Hepatocyte (in vitro differentiated cells): ENCODE measurements at regions not wholly inside any gene's neighbourhood (a gene's known extent, or its start where the extent isn't known, plus 50 kb on each side); places are given as distances from the start of the nearest gene placed in this dataset.

Experiments
- DNase-seq: peaks from one replicate; pipeline ENCODE4 v3.0.0-alpha.2; 2016; ENCODE audit warnings: low spot score
- H2AFZ ChIP-seq: fragments of 200-600 bp; sonication (generic); 2 replicates; pipeline ENCODE4 v1.6.0; 2016; ENCODE audit warnings: antibody characterized with exemption, mild to moderate bottlenecking
- H3K27ac ChIP-seq: fragments of 200-600 bp; sonication (generic); 2 replicates; pipeline ENCODE4 v1.5.1; 2016; ENCODE audit warnings: mild to moderate bottlenecking
- H3K27me3 ChIP-seq: fragments of 200-600 bp; sonication (generic); 2 replicates; pipeline ENCODE4 v1.6.1; 2016
- H3K36me3 ChIP-seq: fragments of 200-600 bp; sonication (generic); replicated peaks from 2 replicates; pipeline ENCODE4 v1.5.1; 2016; ENCODE audit warnings: low read depth; ENCODE audit not compliant: insufficient read depth
- H3K4me1 ChIP-seq: fragments of 200-600 bp; sonication (generic); 2 replicates; pipeline ENCODE4 v1.5.1; 2016; ENCODE audit warnings: mild to moderate bottlenecking, moderate library complexity; ENCODE audit not compliant: insufficient read depth
- H3K4me2 ChIP-seq: fragments of 200-600 bp; sonication (generic); 2 replicates; pipeline ENCODE4 v1.6.0; 2016
- H3K4me3 ChIP-seq: fragments of 200-600 bp; sonication (generic); 2 replicates; pipeline ENCODE4 v1.5.1; 2016; ENCODE audit warnings: mild to moderate bottlenecking
- H3K79me2 ChIP-seq: fragments of 200-600 bp; sonication (generic); 2 replicates; pipeline ENCODE4 v1.6.0; 2017; ENCODE audit warnings: mild to moderate bottlenecking
- H3K9me2 ChIP-seq: fragments of 200-600 bp; sonication (generic); replicated peaks from 2 replicates; pipeline ENCODE4 v1.6.0; 2017; ENCODE audit warnings: mild to moderate bottlenecking; ENCODE audit not compliant: insufficient read depth
- H3K9me3 ChIP-seq: fragments of 200-600 bp; sonication (generic); 2 replicates; pipeline ENCODE4 v1.5.1; 2016; ENCODE audit warnings: low read depth, mild to moderate bottlenecking
- H4K20me1 ChIP-seq: fragments of 200-600 bp; sonication (generic); 2 replicates; pipeline ENCODE4 v1.6.0; 2016; ENCODE audit warnings: mild to moderate bottlenecking; ENCODE audit not compliant: insufficient read depth, poor library complexity, severe bottlenecking
- EZH2 ChIP-seq: fragments of 200-600 bp; sonication (generic); IDR thresholded peaks from 2 replicates; pipeline ENCODE4 v1.6.1; 2016; ENCODE audit warnings: antibody characterized with exemption, mild to moderate bottlenecking, borderline replicate concordance
- EZH2phosphoT487 ChIP-seq: fragments of 200-600 bp; sonication (generic); IDR thresholded peaks from one replicate; pipeline ENCODE4 v1.6.1; 2018; ENCODE audit warnings: antibody characterized with exemption, mild to moderate bottlenecking, low read depth, moderate library complexity; ENCODE audit not compliant: unreplicated experiment, severe bottlenecking
- WGBS: methylation state at CpG from one replicate; pipeline ENCODE4 v1.1.6; 2016; ENCODE audit warnings: low lambda C conversion rate; ENCODE audit errors: missing lambda C conversion rate; 5-methylcytosine and 5-hydroxymethylcytosine counted together
- TF ChIP-seq, protein P1 (sequence below): fragments of 200-600 bp; sonication (generic); IDR thresholded peaks from 2 replicates; pipeline ENCODE4 v1.5.1; 2016; ENCODE audit warnings: antibody characterized with exemption, mild to moderate bottlenecking; ENCODE audit not compliant: poor library complexity

DNA sequence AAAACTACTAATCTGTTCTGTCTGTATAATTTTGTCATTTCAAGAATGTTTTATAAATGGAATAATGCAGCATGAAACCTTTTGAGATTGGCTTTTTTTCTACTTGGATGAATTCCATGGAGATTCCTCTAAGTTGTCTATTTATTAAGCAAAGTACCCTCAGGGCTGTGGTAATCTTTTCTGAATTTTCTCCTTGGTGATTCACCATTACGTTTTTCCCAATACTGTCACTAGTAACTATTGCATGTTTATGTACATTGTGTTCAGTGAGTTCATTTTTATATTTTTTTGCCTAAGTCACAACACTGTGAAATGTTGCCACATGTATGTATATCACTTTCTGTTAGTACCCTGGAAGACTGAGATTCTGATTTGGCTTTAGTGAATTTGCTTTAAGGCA, 177.0 kb upstream of the GRIN3A start:
- 54% methylated on average over 1 of the region's 1 CpG for WGBS
- no peak for TF ChIP-seq EZH2phosphoT487
- TF ChIP-seq, protein P1, sequence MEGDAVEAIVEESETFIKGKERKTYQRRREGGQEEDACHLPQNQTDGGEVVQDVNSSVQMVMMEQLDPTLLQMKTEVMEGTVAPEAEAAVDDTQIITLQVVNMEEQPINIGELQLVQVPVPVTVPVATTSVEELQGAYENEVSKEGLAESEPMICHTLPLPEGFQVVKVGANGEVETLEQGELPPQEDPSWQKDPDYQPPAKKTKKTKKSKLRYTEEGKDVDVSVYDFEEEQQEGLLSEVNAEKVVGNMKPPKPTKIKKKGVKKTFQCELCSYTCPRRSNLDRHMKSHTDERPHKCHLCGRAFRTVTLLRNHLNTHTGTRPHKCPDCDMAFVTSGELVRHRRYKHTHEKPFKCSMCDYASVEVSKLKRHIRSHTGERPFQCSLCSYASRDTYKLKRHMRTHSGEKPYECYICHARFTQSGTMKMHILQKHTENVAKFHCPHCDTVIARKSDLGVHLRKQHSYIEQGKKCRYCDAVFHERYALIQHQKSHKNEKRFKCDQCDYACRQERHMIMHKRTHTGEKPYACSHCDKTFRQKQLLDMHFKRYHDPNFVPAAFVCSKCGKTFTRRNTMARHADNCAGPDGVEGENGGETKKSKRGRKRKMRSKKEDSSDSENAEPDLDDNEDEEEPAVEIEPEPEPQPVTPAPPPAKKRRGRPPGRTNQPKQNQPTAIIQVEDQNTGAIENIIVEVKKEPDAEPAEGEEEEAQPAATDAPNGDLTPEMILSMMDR = no peak
- TF ChIP-seq EZH2 = no peak
- H3K4me3 ChIP-seq = no peak overlapping the region

DNA sequence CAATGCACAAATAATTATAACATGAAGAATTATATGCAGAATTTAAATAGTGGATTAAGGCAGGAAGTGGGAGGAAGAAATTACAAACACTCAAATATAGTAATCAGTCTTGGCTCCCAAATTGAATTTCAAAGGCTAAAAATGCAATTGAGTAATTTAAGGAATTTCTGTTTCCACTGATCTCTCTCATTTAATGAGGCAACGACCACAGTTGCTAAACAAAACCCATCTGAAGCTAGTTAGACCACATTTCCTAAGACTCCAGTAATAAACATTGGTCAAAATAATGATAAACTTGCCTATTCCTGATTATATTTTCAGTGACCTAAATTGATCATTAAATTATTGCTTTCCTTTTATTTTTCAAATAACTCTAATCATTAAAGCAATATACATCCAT, 174.3 kb upstream of the GRIN3A start:
- no peaks in the 10 kb centered on the region for H3K27me3 ChIP-seq
- H3K4me3 ChIP-seq = no peak overlapping the region
- no peak for DNase-seq

More for the DNA sequence above, 177.0 kb upstream of the GRIN3A start:
- Histone ChIP-seq H3K9me2 (no peaks in the 10 kb centered on the region), H3K4me1 (no peaks in the 10 kb centered on the region), H2AFZ (no peak overlapping the region), H3K79me2 (no peaks in the 10 kb centered on the region), H4K20me1 (no peaks in the 10 kb centered on the region), H3K27ac (no peak overlapping the region), H3K9me3 (no peaks in the 10 kb centered on the region), H3K36me3 (no peaks in the 10 kb centered on the region), H3K27me3 (no peaks in the 10 kb centered on the region), H3K4me2 (no peak overlapping the region)
- no peak for DNase-seq

GRCh38 chr9:101907466-101907865, 169.0 kb upstream of the GRIN3A start:
- Histone ChIP-seq H3K27ac (no peak overlapping the region), H2AFZ (no peak overlapping the region), H3K27me3 (no peaks in the 10 kb centered on the region), H3K36me3 (no peaks in the 10 kb centered on the region), H3K79me2 (no peaks in the 10 kb centered on the region), H3K4me1 (no peaks in the 10 kb centered on the region), H3K4me2 (no peak overlapping the region), H3K9me3 (no peaks in the 10 kb centered on the region), H4K20me1 (no peaks in the 10 kb centered on the region), H3K9me2 (no peaks in the 10 kb centered on the region), H3K4me3 (no peak overlapping the region)
- DNase-seq = no peak
- TF ChIP-seq, protein P1 = no peak
- TF ChIP-seq EZH2phosphoT487 (no peak), EZH2 (no peak)
- 82% methylated on average over 2 of the region's 2 CpGs for WGBS

More for the DNA sequence above, 174.3 kb upstream of the GRIN3A start:
- no peak for TF ChIP-seq EZH2phosphoT487
- TF ChIP-seq, protein P1 = no peak
- no peak for TF ChIP-seq EZH2
- Histone ChIP-seq H3K27ac (no peak overlapping the region), H2AFZ (no peak overlapping the region), H3K79me2 (no peaks in the 10 kb centered on the region), H3K9me3 (no peaks in the 10 kb centered on the region), H4K20me1 (no peaks in the 10 kb centered on the region), H3K4me1 (no peaks in the 10 kb centered on the region), H3K4me2 (no peak overlapping the region), H3K36me3 (no peaks in the 10 kb centered on the region), H3K9me2 (no peaks in the 10 kb centered on the region)
- WGBS = 50% methylated on average over 1 of the region's 1 CpG

GRCh38 chr9:101904845-101905244, 166.4 kb upstream of the GRIN3A start:
- no peak for DNase-seq
- no peak for TF ChIP-seq EZH2
- TF ChIP-seq, protein P1 = no peak
- no peak for TF ChIP-seq EZH2phosphoT487
- Histone ChIP-seq H3K4me2 (no peak overlapping the region), H3K79me2 (no peaks in the 10 kb centered on the region), H4K20me1 (no peaks in the 10 kb centered on the region), H3K4me1 (no peaks in the 10 kb centered on the region), H2AFZ (no peak overlapping the region), H3K9me2 (no peaks in the 10 kb centered on the region), H3K9me3 (no peaks in the 10 kb centered on the region), H3K4me3 (no peak overlapping the region), H3K27me3 (no peaks in the 10 kb centered on the region), H3K27ac (no peak overlapping the region), H3K36me3 (no peaks in the 10 kb centered on the region)
- WGBS = 85% methylated on average over 1 of the region's 1 CpG
